A549 (cell line): ENCODE measurements at regions not wholly inside any gene's neighbourhood (a gene's known extent, or its start where the extent isn't known, plus 50 kb on each side); places are given as distances from the start of the nearest gene placed in this dataset.

Source experiments
- ATAC-seq, 2 experiments: fragments of 200-7000 bp in 1 of 2; fragments of >200 bp in 1 of 2; cut with Nextera tagmentation in 1 of 2; cut with Tn5 transposase in 1 of 2; 3 replicates each; pipeline versions ENCODE4 v1.8.0 to v1.9.1; 2018 to 2020; ENCODE audit warnings: mild to moderate bottlenecking in 1 of 2, moderate library complexity in 1 of 2
- CTCF ChIA-PET: fragments of 300-600 bp; sonication (Branson Sonifier 250); formaldehyde crosslinking; extraction: SDS; loops from one replicate; lab custom pipeline; 2021; ENCODE audit warnings: antibody characterized with exemption, inconsistent platforms; lab: Yijun Ruan, JAX
- POLR2A ChIA-PET: fragments of 350-600 bp; formaldehyde crosslinking; extraction: SDS; loops from one replicate; lab custom pipeline; 2021; ENCODE audit warnings: antibody characterized with exemption, inconsistent platforms; lab: Yijun Ruan, JAX
- DNase-seq, 2 experiments: peaks; one replicate each; pipeline versions ENCODE4 v3.0.0 to v3.0.0-alpha.2; 2011 to 2016; ENCODE audit warnings: low read depth in 1 of 2, low spot score in 1 of 2
- FAIRE-seq: peaks from 2 replicates; lab custom pipeline; 2011; peaks lifted over from hg19 to GRCh38; lab: Jason Lieb, UNC
- H3K27ac ChIP-seq, 2 experiments: fragments of >200 bp; sonication (Bioruptor Twin); formaldehyde crosslinking; 3 replicates each; pipeline ENCODE4 v1.5.1; 2016 to 2017
- H3K4me1 ChIP-seq: fragments of >200 bp; sonication (Bioruptor Twin); formaldehyde crosslinking; 3 replicates; pipeline ENCODE4 v1.6.1; 2016
- H3K4me2 ChIP-seq: fragments of >200 bp; sonication (Bioruptor Twin); formaldehyde crosslinking; 3 replicates; pipeline ENCODE4 v1.6.1; 2016
- H3K4me3 ChIP-seq: fragments of >200 bp; sonication (Bioruptor Twin); formaldehyde crosslinking; 3 replicates; pipeline ENCODE4 v1.5.1; 2016
- H3K9me3 ChIP-seq: fragments of >200 bp; sonication (Bioruptor Twin); formaldehyde crosslinking; 3 replicates; pipeline ENCODE4 v1.6.1; 2016
- CBX8 ChIP-seq: fragments of 200-600 bp; sonication (generic); IDR thresholded peaks from 2 replicates; pipeline ENCODE4 v1.6.1; 2016
- EHMT2 ChIP-seq: fragments of 200-600 bp; sonication (generic); IDR thresholded peaks from 2 replicates; pipeline ENCODE4 v1.6.1; 2016; ENCODE audit warnings: antibody characterized with exemption, low read depth, mild to moderate bottlenecking, moderate library complexity
- FOSB ChIP-seq: fragments of 250-450 bp; sonication (Bioruptor Pico); IDR thresholded peaks from 2 replicates; pipeline ENCODE4 v1.5.0; 2020; ENCODE audit warnings: mild to moderate bottlenecking, moderate library complexity
- FOSL2 ChIP-seq, 2 experiments: fragments of 450-650 bp in 1 of 2; fragments of >200 bp in 1 of 2; sonication (Bioruptor Twin) in 1 of 2; formaldehyde crosslinking; IDR thresholded peaks; 2 replicates each; pipeline versions ENCODE4 v1.5.0 to v1.6.1; 2016 to 2020; ENCODE audit warnings: mild to moderate bottlenecking in 1 of 2, moderate library complexity in 1 of 2
- FOXS1 ChIP-seq: fragments of 250-450 bp; sonication (Bioruptor Pico); IDR thresholded peaks from 2 replicates; pipeline ENCODE4 v1.5.0; 2020; ENCODE audit warnings: mild to moderate bottlenecking, moderate library complexity
- GATA3 ChIP-seq: IDR thresholded peaks from 2 replicates; pipeline ENCODE4 v1.6.1; 2012; ENCODE audit warnings: borderline replicate concordance
- HOXA7 ChIP-seq: fragments of 250-450 bp; sonication (Bioruptor Pico); IDR thresholded peaks from 2 replicates; pipeline ENCODE4 v1.5.0; 2020; ENCODE audit warnings: mild to moderate bottlenecking, moderate library complexity
- HOXB13 ChIP-seq: fragments of 250-450 bp; sonication (Bioruptor Pico); IDR thresholded peaks from 2 replicates; pipeline ENCODE4 v1.5.0; 2020; ENCODE audit warnings: low read depth, mild to moderate bottlenecking, moderate library complexity
- HOXB5 ChIP-seq: fragments of 250-450 bp; sonication (Bioruptor Pico); IDR thresholded peaks from 2 replicates; pipeline ENCODE4 v1.5.0; 2020; ENCODE audit warnings: mild to moderate bottlenecking, moderate library complexity
- JUN ChIP-seq, 2 experiments: fragments of >200 bp; sonication (Bioruptor Twin); formaldehyde crosslinking; IDR thresholded peaks; 2 replicates in 1 of 2; 3 replicates in 1 of 2; pipeline ENCODE4 v1.6.1; 2016 to 2017
- KDM5A ChIP-seq: fragments of 200-600 bp; sonication (generic); IDR thresholded peaks from 2 replicates; pipeline ENCODE4 v1.6.1; 2016; ENCODE audit warnings: antibody characterized with exemption, mild to moderate bottlenecking
- NR3C1 ChIP-seq: fragments of >200 bp; sonication (Bioruptor Twin); formaldehyde crosslinking; IDR thresholded peaks from 3 replicates; pipeline ENCODE4 v1.6.1; 2017
- PHF8 ChIP-seq: fragments of 200-600 bp; sonication (generic); IDR thresholded peaks from 2 replicates; pipeline ENCODE4 v1.6.1; 2016; ENCODE audit warnings: low read depth, mild to moderate bottlenecking, antibody characterized with exemption, moderate library complexity, borderline replicate concordance
- POLR2A ChIP-seq: IDR thresholded peaks from 2 replicates; pipeline ENCODE4 v1.6.1; 2012; ENCODE audit warnings: mild to moderate bottlenecking, low read length
- RAD21 ChIP-seq, 2 experiments: fragments of >200 bp in 1 of 2; sonication (Bioruptor Twin) in 1 of 2; formaldehyde crosslinking in 1 of 2; IDR thresholded peaks in 1 of 2; conservative IDR thresholded peaks in 1 of 2; 2 replicates in 1 of 2; 3 replicates in 1 of 2; pipeline ENCODE4 v1.6.1; 2012 to 2018; ENCODE audit warnings: inconsistent platforms in 1 of 2
- RFX5 ChIP-seq: fragments of 450-650 bp; IDR thresholded peaks from 2 replicates; pipeline ENCODE4 v1.7.1; 2014; ENCODE audit warnings: antibody characterized with exemption, mild to moderate bottlenecking, moderate library complexity
- SMC3 ChIP-seq: fragments of >200 bp; sonication (Bioruptor Twin); formaldehyde crosslinking; IDR thresholded peaks from 3 replicates; pipeline ENCODE4 v1.6.1; 2018; ENCODE audit warnings: inconsistent platforms
- SREBF2 ChIP-seq: fragments of 450-650 bp; IDR thresholded peaks from 2 replicates; pipeline ENCODE4 v1.6.1; 2014; ENCODE audit warnings: mild to moderate bottlenecking, moderate library complexity
- ZFP36 ChIP-seq: fragments of 450-650 bp; IDR thresholded peaks from 2 replicates; pipeline ENCODE4 v1.6.1; 2014; ENCODE audit warnings: borderline replicate concordance; ENCODE audit not compliant: partially characterized antibody
- WGBS: methylation state at CpG from one replicate; pipeline ENCODE4 v1.1.6; 2017; ENCODE audit errors: missing lambda C conversion rate; 5-methylcytosine and 5-hydroxymethylcytosine counted together
- TF ChIP-seq, protein P1 (sequence below): fragments of 450-650 bp; IDR thresholded peaks from 2 replicates; pipeline ENCODE4 v1.6.1; 2014; ENCODE audit warnings: antibody characterized with exemption
- TF ChIP-seq, protein P2 (sequence below): IDR thresholded peaks from 2 replicates; pipeline ENCODE4 v1.6.1; 2012
- TF ChIP-seq, protein P3 (sequence below): fragments of >200 bp; sonication (Bioruptor Twin); formaldehyde crosslinking; IDR thresholded peaks from 2 replicates; pipeline ENCODE4 v1.6.1; 2016
- TF ChIP-seq, protein P4 (sequence below): fragments of >200 bp; sonication (Bioruptor Twin); formaldehyde crosslinking; IDR thresholded peaks from 3 replicates; pipeline ENCODE4 v1.6.1; 2016
- TF ChIP-seq, protein P5 (sequence below): fragments of 250-450 bp; sonication (Bioruptor Pico); IDR thresholded peaks from 2 replicates; pipeline ENCODE4 v1.5.0; 2021; ENCODE audit warnings: mild to moderate bottlenecking, moderate library complexity, borderline replicate concordance

DNA sequence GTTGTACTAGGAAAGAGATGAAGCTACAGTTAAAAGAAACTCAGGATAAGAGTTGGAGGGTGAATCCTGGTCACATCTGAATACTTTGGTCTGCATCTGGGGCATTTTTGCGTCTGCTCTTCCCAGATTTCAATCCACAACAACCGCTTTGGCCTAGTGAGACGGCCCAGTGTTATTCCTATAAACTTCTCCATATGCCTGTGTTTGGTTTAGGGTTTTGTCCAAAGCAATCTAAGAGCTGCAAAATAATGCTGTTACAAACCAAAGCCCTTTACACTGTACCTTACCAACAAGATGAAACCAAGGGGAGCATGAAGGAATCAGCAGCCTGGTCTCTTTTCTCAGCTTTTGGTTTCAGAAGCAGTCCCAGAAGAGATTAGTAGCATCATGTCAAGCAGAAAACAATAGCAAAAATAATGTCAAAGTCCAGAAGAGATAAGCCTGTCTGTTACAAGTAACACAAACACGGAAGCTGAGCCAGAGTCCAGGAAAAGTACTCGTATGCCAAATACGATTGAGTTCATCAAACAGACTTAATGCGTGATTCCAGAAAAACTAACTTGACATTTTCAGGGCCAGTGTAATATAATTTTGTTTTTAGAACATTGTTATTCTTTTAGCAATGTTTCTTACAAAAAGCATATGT is 379.9 kb upstream of the ACO1 start:
- H3K9me3 ChIP-seq, result no peaks in the 10 kb centered on the region
- H3K4me1 ChIP-seq, result no peaks in the 10 kb centered on the region
- ChIA-PET POLR2A (no interaction called here), CTCF (interaction anchor here (1.1 kb wide), 1 partner anchor 9 kb away, joined by 3 read pairs; no protein-coding TSS in a partner anchor)
- no peak overlapping the region for H3K27ac ChIP-seq
- no peak for FAIRE-seq
- DNase-seq, result no peak
- no peak overlapping the region for H3K4me2 ChIP-seq
- TF ChIP-seq, protein P1, sequence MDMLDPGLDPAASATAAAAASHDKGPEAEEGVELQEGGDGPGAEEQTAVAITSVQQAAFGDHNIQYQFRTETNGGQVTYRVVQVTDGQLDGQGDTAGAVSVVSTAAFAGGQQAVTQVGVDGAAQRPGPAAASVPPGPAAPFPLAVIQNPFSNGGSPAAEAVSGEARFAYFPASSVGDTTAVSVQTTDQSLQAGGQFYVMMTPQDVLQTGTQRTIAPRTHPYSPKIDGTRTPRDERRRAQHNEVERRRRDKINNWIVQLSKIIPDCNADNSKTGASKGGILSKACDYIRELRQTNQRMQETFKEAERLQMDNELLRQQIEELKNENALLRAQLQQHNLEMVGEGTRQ, result no peak
- TF ChIP-seq FOXS1 (CRISPR knock-in tag) (no peak), GATA3 (no peak), SREBF2 (no peak), SMC3 (no peak), POLR2A (no peak), FOSL2 (IDR thresholded peaks at IDR 0.05) (no peak), FOSL2 (CRISPR knock-in tag; IDR thresholded peaks at IDR 0.05) (no peak), JUN (IDR thresholded peaks at IDR 0.05) (no peak), HOXB5 (CRISPR knock-in tag) (no peak), RFX5 (no peak), CBX8 (no peak), ZFP36 (no peak), EHMT2 (no peak), KDM5A (no peak), HOXA7 (no peak)
- WGBS, result 21% methylated on average over 7 of the region's 7 CpGs
- no peak for ATAC-seq
- H3K4me3 ChIP-seq, result no peak overlapping the region

DNA sequence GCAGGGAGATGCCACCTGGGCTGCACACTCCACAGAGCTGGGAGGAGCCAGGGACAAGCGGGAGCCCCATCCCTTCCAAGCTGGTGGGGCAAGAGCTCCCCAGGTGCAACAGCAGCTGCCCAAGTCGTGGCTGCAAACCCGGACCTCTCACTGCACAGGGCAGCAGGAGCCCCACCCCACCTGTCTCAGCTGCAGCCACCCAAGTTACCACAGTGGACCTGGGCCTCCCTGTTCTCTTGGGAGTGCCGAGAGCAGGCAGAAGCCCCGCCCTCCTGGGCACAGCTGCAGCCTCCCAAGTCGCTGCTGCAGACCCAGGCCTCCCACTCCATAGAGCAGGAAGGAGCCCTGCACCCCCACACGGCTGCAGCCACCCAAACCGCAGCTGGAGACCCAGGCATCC is 374.1 kb upstream of the ACO1 start:
- FAIRE-seq, result no peak
- ChIA-PET POLR2A (no interaction called here), CTCF (interaction anchor here (0.6 kb wide), 1 partner anchor 51 kb away, joined by 3 read pairs; no protein-coding TSS in a partner anchor)
- Histone ChIP-seq H3K4me1 (no peaks in the 10 kb centered on the region), H3K4me3 (no peak overlapping the region), H3K4me2 (no peak overlapping the region), H3K27ac (no peak overlapping the region), H3K9me3 (no peaks in the 10 kb centered on the region)
- DNase-seq, result no peak
- WGBS, result 0% methylated on average over 4 of the region's 8 CpGs
- ATAC-seq, result no peak
- no peak for TF ChIP-seq CBX8
- TF ChIP-seq, protein P2, sequence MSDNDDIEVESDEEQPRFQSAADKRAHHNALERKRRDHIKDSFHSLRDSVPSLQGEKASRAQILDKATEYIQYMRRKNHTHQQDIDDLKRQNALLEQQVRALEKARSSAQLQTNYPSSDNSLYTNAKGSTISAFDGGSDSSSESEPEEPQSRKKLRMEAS, result no peak
- TF ChIP-seq, protein P3, sequence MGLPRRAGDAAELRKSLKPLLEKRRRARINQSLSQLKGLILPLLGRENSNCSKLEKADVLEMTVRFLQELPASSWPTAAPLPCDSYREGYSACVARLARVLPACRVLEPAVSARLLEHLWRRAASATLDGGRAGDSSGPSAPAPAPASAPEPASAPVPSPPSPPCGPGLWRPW, result no peak
- no peak for TF ChIP-seq RAD21 (conservative IDR thresholded peaks at IDR 0.05 in 1 of 2, IDR thresholded peaks at IDR 0.05 in 1 of 2)
- TF ChIP-seq SMC3, result no peak
- no peak for TF ChIP-seq NR3C1
- no peak for TF ChIP-seq EHMT2
- TF ChIP-seq JUN (IDR thresholded peaks at IDR 0.05), result no peak
- TF ChIP-seq, protein P4, sequence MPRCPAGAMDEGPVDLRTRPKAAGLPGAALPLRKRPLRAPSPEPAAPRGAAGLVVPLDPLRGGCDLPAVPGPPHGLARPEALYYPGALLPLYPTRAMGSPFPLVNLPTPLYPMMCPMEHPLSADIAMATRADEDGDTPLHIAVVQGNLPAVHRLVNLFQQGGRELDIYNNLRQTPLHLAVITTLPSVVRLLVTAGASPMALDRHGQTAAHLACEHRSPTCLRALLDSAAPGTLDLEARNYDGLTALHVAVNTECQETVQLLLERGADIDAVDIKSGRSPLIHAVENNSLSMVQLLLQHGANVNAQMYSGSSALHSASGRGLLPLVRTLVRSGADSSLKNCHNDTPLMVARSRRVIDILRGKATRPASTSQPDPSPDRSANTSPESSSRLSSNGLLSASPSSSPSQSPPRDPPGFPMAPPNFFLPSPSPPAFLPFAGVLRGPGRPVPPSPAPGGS, result no peak
- no peak for TF ChIP-seq HOXB13 (CRISPR knock-in tag)
- TF ChIP-seq, protein P1, result no peak
- TF ChIP-seq, protein P5, sequence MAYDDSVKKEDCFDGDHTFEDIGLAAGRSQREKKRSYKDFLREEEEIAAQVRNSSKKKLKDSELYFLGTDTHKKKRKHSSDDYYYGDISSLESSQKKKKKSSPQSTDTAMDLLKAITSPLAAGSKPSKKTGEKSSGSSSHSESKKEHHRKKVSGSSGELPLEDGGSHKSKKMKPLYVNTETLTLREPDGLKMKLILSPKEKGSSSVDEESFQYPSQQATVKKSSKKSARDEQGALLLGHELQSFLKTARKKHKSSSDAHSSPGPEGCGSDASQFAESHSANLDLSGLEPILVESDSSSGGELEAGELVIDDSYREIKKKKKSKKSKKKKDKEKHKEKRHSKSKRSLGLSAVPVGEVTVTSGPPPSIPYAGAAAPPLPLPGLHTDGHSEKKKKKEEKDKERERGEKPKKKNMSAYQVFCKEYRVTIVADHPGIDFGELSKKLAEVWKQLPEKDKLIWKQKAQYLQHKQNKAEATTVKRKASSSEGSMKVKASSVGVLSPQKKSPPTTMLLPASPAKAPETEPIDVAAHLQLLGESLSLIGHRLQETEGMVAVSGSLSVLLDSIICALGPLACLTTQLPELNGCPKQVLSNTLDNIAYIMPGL, result no peak
- TF ChIP-seq FOSB (CRISPR knock-in tag), result no peak
- TF ChIP-seq PHF8, result no peak
